Esophagus (tissue), 2 donors: ENCODE measurements at regions not wholly inside any gene's neighbourhood (a gene's known extent, or its start where the extent isn't known, plus 50 kb on each side); places are given as distances from the start of the nearest gene placed in this dataset.
"Not testable (repeated sequence)": the region's sequence is repeated elsewhere in the genome, so short reads cannot be mapped to it uniquely, and the experiment has no call there.

Source experiments
- H3K27ac ChIP-seq, 2 donors: one replicate each; pipeline ENCODE4 v1.5.1; 2013; ENCODE audit warnings: low read depth in 2 of 2, mild to moderate bottlenecking in 2 of 2, inconsistent platforms in 1 of 2, low read length in 1 of 2, moderate library complexity in 1 of 2
- H3K27me3 ChIP-seq, 2 donors: one replicate each; pipeline ENCODE4 v1.6.1; 2013; ENCODE audit warnings: low read length in 2 of 2, control low read depth in 1 of 2, mild to moderate bottlenecking in 1 of 2; ENCODE audit not compliant: insufficient read depth in 2 of 2, control insufficient read depth in 1 of 2
- H3K36me3 ChIP-seq, 2 donors: one replicate each; pipeline ENCODE4 v1.6.1; 2013; ENCODE audit warnings: low read length in 1 of 2; ENCODE audit not compliant: control insufficient read depth in 2 of 2, insufficient read depth in 2 of 2
- H3K4me1 ChIP-seq, 2 donors: one replicate each; pipeline ENCODE4 v1.6.1; 2013; ENCODE audit warnings: low read length in 1 of 2; ENCODE audit not compliant: control insufficient read depth in 2 of 2, insufficient read depth in 2 of 2
- H3K4me3 ChIP-seq, 2 donors: one replicate each; pipeline ENCODE4 v1.5.1; 2013; ENCODE audit warnings: low read length in 2 of 2, mild to moderate bottlenecking in 2 of 2, low read depth in 1 of 2, moderate library complexity in 1 of 2
- H3K9me3 ChIP-seq, 2 donors: one replicate each; pipeline ENCODE4 v1.6.1; 2013; ENCODE audit warnings: mild to moderate bottlenecking in 2 of 2, low read depth in 1 of 2, low read length in 1 of 2, moderate library complexity in 1 of 2; ENCODE audit not compliant: control insufficient read depth in 2 of 2, insufficient read depth in 1 of 2
- WGBS, 2 donors: extraction: QIAGEN DNeasy Blood & Tissue Kit; methylation state at CpG; one replicate each; pipeline ENCODE4 v1.1.7; 2013; 5-methylcytosine and 5-hydroxymethylcytosine counted together
- donor health status: healthy with polysubstance abuse.
- donor health status: Bipolar disorder and iron deficiency.

DNA sequence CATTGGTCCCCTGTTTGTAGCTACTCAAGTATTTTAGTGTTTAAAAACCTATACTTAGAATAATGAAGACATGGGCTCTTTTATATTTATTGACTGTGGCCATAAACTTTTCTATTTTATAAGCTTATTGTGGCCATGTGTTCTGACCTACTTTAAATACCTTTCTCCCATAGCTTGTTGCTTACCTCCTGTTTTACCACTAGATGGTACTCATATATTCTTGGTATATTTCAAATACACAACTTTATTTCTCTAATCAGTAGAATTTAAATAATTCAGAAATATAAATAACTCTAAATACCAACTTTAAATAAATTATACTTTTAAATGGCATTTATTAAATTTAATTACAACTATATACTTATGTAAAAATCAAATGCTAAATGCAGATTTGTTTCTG, 498.0 kb downstream of the PRDM9 start:
- H3K9me3 ChIP-seq, result no peaks in the 10 kb centered on the region
- no peaks in the 10 kb centered on the region for H3K36me3 ChIP-seq
- H3K27me3 ChIP-seq, result no peaks in the 10 kb centered on the region
- no peak overlapping the region for H3K4me3 ChIP-seq
- no peaks in the 10 kb centered on the region for H3K4me1 ChIP-seq
- H3K27ac ChIP-seq, result no peak overlapping the region

- H3K27me3 ChIP-seq, H3K27ac ChIP-seq, H3K36me3 ChIP-seq, H3K4me3 ChIP-seq, H3K4me1 ChIP-seq, H3K9me3 ChIP-seq: not testable (repeated sequence)
- WGBS, 2 donors, result 82 to 91% methylated on average over 10 of the region's 10 CpGs
These were observed 510.3 kb downstream of the PRDM9 start for GRCh38 chr5:24017710-24018109.

DNA sequence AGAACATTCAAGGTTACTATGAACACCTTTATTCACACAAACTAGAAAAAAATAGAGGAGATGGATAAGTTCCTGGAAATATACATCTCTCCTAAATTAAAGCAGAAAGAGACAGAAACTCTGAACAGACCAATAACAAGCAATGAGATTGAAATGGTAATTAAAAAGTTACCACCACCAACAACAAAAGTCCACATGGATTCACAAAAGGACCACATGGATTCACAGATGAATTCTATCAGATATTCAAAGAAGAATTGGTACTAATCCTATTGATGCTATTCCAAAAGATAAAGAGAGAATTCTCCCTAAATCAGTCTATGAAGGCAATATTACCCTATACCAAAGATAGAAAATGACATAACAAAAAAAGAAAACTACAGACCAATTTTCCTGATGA, 518.9 kb downstream of the PRDM9 start:
- H3K9me3 ChIP-seq, result no peaks in the 10 kb centered on the region
- H3K27ac ChIP-seq, result no peak overlapping the region
- H3K4me1 ChIP-seq, result no peaks in the 10 kb centered on the region
- no peaks in the 10 kb centered on the region for H3K27me3 ChIP-seq
- no peaks in the 10 kb centered on the region for H3K36me3 ChIP-seq
- no peak overlapping the region for H3K4me3 ChIP-seq

- H3K36me3 ChIP-seq, result no peaks in the 10 kb centered on the region
- WGBS, 2 donors, result 69 to 84% methylated on average over 2 of the region's 2 CpGs
- no peaks in the 10 kb centered on the region for H3K9me3 ChIP-seq
- H3K4me1 ChIP-seq, result no peaks in the 10 kb centered on the region
- H3K4me3 ChIP-seq, result no peak overlapping the region
- H3K27me3 ChIP-seq, result no peaks in the 10 kb centered on the region
- no peak overlapping the region for H3K27ac ChIP-seq
These were observed 535.3 kb downstream of the PRDM9 start for GRCh38 chr5:24042688-24043087.

DNA sequence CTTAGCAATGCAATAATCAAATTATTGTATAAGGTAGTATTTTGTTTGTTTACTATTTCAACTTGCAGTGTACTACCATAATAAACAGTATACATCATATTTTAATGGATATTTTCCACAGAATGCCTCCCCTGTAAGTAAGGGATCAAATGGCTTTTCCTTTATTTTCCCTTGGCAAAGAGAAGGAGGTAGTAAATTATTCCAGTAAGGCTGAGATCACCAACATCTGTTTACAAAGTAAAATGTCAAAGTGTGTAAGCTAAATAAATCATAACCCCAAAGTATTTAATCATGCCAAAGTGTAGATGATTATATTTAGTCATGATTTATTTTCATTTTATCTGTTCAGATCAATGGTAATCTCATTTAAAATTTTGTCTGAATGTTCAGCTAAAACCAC, 537.6 kb downstream of the PRDM9 start:
- Histone ChIP-seq H3K36me3 (no peaks in the 10 kb centered on the region), H3K4me1 (no peaks in the 10 kb centered on the region), H3K27me3 (no peaks in the 10 kb centered on the region), H3K9me3 (no peaks in the 10 kb centered on the region), H3K27ac (no peak overlapping the region), H3K4me3 (no peak overlapping the region)

DNA sequence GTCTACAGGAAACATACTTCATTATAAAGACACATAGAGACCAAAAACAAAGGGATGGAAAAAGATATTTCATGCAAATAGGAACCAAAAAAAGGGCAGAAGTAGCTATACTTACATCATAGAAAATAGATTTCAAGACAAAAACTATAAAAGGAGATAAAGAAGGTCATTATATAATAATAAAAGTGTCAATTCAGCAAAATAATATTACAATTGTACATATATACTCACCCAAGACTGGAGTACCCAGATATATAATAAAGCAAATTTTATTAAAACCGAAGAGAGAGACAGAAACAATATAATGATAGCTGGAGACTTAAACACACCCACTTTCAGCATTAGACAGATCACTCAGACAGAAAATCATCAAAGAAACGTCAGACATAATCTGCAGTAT, 546.3 kb downstream of the PRDM9 start:
- Histone ChIP-seq H3K4me3 (no peak overlapping the region), H3K9me3 (peaks cover 0 to 3% of the 10 kb centered on the region in 2 donors), H3K36me3 (no peaks in the 10 kb centered on the region), H3K27ac (no peak overlapping the region), H3K4me1 (no peaks in the 10 kb centered on the region), H3K27me3 (no peaks in the 10 kb centered on the region)
- WGBS, 2 donors, result 55 to 66% methylated on average over 2 of the region's 2 CpGs

GRCh38 chr5:24059006-24059405, 551.6 kb downstream of the PRDM9 start:
- H3K27me3 ChIP-seq, result no peaks in the 10 kb centered on the region
- no peak overlapping the region for H3K27ac ChIP-seq
- H3K36me3 ChIP-seq, result no peaks in the 10 kb centered on the region
- H3K4me1 ChIP-seq, result no peaks in the 10 kb centered on the region
- WGBS, 2 donors, result 61 to 73% methylated on average over 2 of the region's 2 CpGs
- H3K9me3 ChIP-seq, result no peaks in the 10 kb centered on the region
- no peak overlapping the region for H3K4me3 ChIP-seq

- 82% methylated on average over 4 of the region's 4 CpGs for WGBS, 2 donors
These were observed 552.3 kb downstream of the PRDM9 start for GRCh38 chr5:24059716-24060115.

DNA sequence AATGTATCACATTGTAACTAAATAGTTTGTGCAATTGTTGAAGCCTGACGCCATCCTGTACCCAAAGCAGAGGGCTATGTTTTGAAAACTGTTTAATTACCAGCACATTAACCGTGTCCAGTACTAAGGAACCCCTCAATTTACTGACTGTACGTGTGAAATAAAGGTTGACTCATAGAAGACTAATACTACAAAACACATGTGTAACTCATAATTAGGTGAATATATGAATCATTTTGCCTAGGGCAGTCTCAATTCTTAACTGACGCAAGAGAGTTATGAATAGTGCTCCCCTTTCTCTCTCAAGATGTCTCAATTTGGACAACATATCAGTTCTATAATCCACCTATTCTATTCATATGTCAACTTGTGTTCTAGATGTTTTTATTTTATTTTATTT, 558.4 kb downstream of the PRDM9 start:
- Histone ChIP-seq H3K4me3 (no peak overlapping the region), H3K4me1 (no peaks in the 10 kb centered on the region), H3K27me3 (no peaks in the 10 kb centered on the region), H3K9me3 (no peaks in the 10 kb centered on the region), H3K27ac (no peak overlapping the region), H3K36me3 (no peaks in the 10 kb centered on the region)
- 62 to 73% methylated on average over 4 of the region's 4 CpGs for WGBS, 2 donors

More at GRCh38 chr5:24059716-24060115, 552.3 kb downstream of the PRDM9 start:
- Histone ChIP-seq H3K27ac (no peak overlapping the region), H3K36me3 (no peaks in the 10 kb centered on the region), H3K4me1 (no peaks in the 10 kb centered on the region), H3K27me3 (no peaks in the 10 kb centered on the region), H3K4me3 (no peak overlapping the region), H3K9me3 (no peaks in the 10 kb centered on the region)

DNA sequence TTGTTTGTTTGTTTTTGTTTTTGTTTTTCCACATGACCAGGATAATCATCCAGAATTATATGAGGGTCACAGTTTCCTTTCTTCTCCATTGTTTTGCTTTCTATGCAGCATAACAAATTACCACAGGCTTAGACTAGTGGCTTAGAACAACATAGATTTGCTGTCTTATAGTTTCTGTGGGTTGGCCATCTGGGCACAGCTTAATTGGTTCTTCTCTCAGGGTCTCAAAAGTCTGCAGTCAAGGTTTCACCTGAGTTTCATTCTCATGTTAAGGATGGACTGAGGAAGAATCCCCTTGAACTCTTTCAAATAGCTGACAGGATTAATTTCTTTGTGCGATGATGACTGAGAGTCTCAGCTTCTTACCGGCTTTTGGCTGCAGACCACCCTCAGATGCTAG, 559.8 kb downstream of the PRDM9 start:
- 90% methylated on average over 2 of the region's 2 CpGs for WGBS, 2 donors
- Histone ChIP-seq H3K36me3 (no peaks in the 10 kb centered on the region), H3K27me3 (no peaks in the 10 kb centered on the region)

More for the DNA sequence above, 559.8 kb downstream of the PRDM9 start:
- no peak overlapping the region for H3K27ac ChIP-seq
- no peak overlapping the region for H3K4me3 ChIP-seq
- H3K4me1 ChIP-seq, result no peaks in the 10 kb centered on the region
- no peaks in the 10 kb centered on the region for H3K9me3 ChIP-seq
